ENCODE measurements at regions not wholly inside any gene's neighbourhood (a gene's known extent, or its start where the extent isn't known, plus 50 kb on each side); places are given as distances from the start of the nearest gene placed in this dataset.
"Not testable (repeated sequence)": the region's sequence is repeated elsewhere in the genome, so short reads cannot be mapped to it uniquely, and the experiment has no call there.

DNA sequence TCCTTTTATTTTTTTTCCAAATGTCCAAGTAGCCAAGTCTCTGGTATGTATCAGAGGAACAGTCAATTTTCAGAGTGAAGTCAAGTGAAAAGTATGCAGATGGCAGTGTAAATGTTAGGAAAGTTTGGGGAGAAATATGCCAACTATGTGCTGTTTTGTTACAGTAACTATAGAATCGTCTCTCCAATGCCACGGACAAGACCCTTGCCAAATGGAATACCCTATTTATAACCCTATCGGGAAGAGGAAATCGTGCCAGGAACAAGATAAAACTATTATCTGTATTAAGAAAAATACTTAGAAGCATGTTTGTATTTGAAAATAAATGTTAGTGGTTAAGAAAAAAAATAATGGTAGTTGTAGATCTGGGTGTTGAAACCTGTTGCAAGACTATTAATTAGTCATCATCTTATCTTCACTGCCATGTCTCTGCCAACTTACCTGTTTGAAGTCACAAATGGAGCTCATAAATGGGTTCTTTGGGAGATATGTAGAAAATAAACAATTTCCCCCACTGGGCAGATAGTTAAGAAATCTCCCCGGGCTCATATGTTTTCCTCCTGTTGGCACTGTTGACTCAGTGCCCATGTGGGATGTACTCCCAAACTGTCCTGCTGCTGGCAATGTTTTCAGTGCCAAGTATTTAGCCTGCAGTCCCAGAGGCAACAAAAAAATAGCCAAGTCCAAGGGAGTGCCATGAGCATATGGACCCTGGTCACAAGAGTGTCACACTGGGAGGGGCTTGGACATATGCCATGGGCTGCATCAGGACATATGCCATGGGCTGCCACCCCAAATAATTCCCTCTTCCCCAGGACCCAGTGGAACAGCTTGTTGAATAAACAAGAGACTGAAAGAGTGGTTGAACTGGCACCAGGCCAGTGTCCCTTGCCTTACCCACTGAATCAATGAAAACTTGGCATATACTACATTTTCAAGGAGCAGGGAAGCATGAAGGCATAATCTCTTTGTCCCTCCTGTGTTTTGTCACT, 366.9 kb downstream of the OSR1 start:
- peak in 20 of 56 donors; percentile 1 to 78 (median 10) for DNase-seq

DNA sequence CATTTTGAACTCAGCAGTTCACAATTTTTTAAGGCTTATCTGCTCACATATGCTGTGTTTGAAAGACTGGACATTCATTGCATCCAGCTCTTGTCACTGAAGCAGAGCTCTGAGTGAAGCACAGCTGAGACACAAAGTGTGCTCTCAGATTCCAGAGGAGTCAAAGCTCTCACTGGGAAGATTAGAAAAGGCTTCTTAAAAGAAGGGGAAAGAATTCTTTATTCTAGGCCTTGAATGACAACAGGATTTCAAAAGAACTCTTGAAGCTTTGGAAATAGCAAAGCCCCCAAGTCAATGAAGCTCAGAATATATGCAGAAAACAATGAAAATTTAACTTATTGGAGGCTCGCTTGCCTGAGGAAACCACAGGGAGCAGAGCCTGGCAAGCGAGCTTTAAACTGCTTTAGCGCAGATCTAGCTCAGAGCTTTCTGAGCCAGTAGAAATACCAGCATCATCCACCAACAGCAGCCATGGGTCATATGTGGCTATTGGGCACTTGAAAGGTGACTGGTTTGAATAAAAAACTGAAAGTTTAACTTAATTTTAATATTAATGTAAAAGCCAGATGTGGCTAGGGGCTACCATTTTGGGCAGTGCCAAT, 369.7 kb downstream of the OSR1 start:
- DNase-seq, result no peak

DNA sequence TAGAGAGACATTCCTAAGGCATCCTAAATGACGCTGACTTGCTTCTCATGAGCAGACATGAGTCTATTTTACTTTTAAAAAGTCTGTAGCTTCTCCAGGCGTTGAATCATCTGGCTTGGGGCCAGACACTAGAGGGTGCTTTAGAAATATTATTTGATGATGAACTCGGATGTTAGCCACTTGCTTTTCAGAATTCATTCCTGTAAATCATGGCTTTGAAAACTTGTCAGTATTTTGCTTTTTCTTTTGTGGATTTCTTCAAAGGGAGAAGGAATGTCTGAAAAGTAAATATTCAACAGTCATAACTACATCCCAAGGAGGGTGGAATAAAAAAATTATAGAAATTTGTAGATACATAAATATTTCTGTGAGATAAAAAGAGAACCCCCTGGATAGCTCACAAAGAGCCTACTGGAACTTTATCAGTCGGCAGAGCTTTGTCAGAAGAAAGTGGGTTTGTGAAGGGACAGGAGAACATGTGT, 370.8 kb downstream of the OSR1 start:
- DNase-seq, result peak in 25 of 56 donors; percentile 0 to 76 (median 31)

DNA sequence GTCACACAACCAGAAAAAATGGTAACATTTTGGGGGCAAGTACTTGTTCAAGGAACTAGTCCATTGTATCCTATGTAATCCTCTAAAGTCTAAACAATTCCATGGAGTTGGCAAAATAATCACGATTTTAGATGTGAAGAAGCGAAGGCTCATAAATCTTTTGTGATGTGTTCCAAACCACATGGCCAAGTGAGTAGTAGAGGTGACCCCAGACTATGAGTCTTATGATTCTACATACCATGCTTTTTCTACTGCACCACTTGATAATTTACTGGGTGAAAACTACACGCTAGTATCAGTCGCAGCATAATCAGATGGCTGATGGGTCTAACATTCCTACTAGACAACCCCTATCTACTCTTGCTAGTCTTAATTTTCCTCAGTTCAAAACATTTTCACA, 371.4 kb downstream of the OSR1 start:
- no peak for DNase-seq

DNA sequence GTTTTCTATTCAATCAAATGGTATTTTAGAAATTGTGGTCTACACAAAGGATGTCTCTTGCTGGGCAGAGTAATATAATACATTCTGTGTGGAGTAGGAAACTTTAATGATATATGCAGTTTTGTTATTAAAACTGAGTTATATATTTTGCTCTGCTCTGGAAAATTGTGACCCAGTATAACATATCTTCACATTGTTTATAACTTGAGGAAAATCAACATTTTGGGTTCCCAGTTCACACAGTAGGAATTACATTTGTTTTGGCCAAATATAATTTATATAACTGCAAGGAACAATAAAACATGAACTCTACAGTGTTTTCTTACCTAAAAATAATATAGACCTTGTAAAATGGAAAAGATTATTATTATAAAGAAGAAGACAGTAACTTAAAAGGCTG, 372.4 kb downstream of the OSR1 start:
- DNase-seq, result no peak

DNA sequence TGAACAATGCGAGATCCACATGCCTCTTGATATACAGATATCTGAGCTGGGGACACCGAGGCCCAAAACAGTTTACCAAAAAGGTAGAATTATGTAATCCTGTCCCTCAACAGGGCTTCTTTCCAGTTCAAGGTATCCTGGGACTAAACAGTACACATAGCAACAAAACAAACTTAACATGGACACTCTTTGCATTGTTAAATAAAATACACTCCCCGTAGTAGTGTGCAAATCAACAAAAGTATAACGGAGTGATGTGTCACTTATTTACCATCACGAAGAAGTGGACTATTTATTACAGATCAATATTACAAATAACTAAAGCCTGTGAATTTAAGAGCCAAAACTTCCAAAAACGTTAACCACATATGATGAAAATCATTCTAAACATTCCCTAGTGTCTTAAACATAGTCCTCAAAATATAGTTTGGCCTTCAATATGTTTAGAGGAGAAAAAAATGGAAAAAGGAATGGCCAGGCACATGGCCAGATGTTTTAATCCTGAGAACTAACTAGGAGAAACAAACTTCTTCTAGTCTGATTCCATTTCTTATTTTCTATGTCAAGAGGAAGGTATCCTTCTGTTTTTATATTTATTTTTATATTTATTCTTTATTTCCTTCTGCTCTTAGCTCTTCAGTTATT, 377.5 kb downstream of the OSR1 start:
- DNase-seq, result no peak

DNA sequence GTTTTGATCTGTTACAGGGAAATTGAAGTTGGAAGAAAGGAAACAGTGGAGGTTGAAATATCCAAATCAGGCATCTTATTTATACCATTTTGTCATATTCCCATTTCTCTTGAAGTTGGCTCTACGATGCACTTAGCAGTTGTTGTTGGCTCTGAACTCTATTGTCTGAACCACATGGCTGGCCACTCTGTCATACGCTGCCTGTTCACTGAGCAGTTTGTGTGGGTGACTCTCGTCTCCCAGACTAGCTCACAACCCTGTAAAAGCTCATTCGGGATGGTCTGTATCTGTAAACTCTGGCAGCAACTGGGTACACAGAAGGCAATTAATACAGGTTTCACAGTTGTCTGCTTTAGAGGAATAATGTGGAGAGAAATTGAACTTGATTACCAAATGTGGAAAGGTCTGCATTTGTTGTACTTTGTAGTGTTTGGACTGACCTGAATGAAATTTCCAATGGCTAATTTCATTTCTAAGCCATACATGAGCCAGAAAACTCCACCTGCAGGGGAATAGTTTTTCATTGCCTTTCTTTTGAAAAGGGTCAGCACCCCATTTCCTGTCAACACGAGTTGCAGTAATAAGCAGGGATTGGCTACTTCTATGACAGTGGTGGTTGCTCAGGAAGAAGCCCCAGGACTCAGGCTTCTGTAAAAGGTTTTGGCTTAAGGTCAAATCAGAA, 378.2 kb downstream of the OSR1 start:
- DNase-seq, result no peak

DNA sequence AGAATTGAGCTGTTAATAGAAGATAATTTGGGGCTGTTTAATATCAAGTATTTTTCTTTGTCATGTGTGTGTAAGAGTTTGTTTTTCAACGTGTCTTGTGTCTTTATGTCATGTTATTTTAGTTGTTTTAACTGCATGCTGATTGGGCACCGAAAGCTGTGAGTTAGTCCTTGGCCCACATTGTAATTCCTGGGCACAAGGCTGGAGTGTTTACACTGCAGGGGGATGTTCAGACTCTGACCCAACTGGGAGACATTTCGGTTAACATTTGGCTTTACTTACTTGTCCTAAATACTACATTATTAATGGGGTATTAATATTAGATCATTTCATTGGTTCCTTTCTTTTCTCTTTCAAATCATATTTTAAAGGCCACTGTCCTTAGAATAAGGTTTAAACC, 381.0 kb downstream of the OSR1 start:
- DNase-seq, result no peak

DNA sequence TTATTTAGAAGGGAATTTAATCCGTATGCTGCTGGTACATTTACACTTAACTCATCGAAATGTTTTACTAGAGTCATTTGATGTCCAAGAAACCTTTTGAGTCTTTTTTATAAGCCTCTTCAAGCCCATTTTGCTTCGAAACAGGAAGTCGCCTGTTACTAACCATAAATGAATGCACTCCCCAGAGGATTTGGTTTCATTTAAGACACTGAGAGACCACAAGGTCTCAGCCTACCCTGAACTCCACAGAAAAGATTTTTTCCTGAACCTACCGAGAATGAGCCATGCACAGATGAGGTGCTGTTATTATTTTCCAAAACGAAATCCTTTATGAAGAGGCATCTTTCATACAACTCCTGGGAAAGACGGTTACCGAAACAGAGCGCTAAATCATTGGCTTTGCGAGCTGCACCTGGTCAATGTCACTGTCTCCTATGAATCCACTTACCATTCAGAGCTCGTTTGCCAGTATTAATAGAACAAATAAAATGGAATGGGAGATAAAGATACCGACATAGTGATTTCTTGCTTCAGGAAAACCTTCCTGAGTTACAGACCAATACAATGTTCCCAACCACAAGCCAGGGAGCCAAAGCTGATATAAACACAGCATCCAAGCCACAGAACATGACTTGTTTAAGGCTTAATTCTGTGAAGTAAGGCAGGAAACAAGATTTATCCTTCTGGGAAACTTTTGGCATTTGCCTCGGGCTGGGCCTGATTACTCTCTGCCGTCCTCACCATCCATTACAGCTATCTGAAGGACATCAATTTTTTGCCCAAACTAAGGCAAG, 382.1 kb downstream of the OSR1 start:
- no peak for DNase-seq

DNA sequence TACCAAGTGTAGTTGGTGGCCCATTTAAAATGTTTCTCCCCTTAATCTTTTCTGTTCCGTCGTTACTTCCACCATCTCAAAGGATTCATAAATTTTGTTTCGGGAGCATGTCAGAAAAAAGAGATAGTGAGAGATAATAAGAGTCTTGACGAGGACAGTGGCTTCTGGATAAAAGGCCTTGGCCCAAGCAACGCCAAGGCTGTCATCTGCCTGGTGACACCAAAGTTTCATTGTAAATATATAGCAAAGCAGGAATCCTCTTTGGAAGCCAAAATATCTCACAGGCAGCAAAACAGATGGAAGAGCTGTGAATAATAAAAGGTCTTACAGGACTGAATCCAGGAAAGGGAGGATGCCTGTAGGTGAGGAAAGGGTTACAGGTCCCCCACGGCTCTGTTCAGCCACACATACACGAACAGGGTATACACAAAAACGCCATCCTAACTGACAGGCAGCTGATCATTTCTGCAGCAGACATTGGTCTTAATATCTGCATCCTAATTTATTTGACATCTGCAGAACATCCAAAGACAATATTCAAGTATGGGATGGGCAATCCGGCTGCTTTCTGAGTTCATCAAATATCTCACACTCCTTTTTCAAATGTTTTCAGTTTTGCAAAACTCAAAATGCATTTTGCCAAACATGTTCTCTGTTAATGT, 382.8 kb downstream of the OSR1 start:
- DNase-seq, result no peak

DNA sequence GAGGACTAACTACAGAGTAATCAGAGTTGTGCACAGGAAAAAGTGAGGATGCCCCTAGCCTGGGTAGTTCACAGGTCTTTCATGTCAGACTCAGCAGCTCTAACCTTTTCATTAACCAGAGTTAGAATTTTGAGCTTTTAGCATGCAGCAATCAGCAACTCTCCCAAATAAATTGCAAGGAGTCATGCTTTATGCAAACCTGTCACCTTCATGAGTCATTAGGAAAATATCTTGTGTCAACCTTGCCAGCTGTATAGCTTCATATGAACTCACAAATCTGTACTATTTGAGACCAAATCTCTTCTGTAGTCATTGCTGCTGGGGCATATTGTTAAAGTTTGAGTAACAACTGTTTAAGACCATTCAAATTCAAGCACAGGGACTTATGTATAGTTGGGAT, 382.3 kb upstream of the NT5C1B start:
- no peak for DNase-seq

DNA sequence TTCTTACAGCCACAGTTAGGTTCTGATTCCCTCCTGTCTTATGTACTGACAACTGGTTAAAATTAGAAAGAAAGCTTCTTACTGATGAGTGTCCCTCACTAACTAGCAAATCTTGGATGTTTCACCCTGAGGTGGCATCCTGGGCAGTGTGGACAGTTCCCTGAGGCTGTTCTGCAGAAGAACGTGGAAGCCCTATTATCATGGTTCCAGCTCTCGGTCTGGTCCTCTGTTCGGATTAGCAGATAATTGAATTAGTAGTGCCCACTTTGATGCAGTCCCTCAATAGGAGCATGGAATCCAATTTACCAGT, 381.7 kb upstream of the NT5C1B start:
- DNase-seq, result no peak

DNA sequence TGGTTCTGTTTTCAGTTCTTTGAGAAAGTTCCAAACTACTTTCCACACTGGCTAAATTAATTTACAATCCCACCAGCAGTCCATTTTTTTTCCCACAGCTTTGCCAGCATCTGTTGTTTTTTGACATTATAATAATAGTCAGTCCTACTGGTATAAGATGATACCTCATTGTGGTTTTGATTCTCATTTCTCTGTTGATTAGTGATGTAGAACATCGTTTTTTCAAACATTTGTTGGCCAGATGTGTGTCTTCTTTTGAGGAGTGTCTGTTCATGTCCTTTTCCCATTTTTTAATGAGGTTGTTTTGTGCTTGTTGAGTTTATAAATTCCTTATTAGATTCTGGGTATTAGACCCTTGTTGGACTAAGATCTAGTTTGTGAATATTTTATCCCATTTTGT, 376.8 kb upstream of the NT5C1B start:
- DNase-seq, result no peak

DNA sequence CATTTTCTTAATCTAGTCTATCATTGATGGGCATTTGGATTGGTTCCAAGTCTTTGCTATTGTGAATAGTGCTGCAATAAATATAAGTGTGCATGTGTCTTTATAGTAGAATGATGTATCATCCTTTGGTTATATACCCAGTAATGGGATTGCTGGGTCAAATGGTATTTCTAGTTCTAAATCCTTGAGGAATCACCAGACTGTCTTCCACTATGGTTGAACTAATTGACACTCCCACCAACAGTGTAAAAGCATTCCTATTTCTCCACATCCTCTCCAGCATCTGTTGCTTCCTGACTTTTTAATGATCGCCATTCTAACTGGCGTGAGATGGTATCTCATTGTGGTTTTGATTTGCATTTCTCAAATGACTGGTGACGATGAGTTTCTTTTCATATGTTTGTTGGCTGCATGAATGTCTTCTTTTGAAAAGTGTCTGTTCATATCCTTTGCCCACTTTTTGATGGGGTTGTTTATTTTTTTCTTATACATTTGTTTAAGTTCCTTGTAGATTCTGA, 374.4 kb upstream of the NT5C1B start:
- not testable (repeated sequence) for DNase-seq

DNA sequence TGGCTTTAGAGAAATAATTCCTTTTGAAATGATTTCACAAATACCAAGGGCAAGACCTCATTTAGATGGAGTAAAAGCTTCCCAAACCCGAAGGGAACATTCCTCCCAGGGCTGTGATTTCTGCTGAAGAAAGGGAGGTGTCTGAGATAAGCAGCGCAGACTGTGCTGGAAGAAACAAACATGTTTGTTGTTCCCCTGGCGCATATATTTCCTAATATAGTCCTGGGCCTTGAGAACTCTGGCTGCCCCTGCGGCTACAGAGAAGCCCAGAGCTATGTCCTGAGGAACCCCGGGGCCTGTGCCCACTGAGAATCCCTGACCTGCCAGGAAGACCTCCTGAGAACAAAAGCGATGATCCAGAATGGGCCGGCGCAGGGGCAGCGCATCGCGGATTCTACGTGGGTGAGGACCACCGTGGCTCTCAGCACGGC, 372.6 kb upstream of the NT5C1B start:
- DNase-seq, result no peak

DNA sequence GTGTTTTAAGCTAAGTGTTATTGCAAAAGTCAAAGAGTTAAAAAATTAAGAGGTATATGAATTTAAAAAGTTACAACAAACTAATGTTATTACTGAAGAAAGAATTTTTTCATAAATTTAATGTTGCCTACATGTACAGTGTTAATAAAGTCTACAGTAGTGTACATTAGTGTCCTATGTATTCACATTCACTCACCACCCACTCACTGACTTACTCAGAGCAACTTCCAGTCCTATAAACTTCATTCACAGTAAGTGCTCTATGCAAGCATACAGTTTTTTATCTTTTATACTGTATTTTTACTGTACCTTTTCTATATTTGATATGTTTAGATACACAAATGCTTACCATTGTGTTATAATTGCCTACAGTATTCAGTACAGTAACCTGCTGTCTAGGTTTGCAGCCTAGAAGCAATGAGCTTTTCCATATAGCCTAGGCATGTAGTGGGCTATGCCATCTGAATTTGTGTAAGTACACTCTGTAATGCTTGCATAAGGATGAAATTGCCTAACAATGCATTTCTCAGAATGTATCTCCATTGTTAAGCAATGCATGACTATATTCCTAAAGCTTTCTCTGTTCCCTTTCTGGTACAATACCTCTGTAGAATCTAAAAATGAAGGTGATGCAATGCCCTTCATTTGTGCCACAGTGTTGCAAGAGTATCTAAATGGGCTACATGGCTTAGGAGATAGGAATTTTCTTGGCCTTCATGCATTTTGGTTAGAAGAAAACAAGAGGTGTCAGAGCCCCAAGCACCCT, 370.8 kb upstream of the NT5C1B start:
- no peak for DNase-seq

DNA sequence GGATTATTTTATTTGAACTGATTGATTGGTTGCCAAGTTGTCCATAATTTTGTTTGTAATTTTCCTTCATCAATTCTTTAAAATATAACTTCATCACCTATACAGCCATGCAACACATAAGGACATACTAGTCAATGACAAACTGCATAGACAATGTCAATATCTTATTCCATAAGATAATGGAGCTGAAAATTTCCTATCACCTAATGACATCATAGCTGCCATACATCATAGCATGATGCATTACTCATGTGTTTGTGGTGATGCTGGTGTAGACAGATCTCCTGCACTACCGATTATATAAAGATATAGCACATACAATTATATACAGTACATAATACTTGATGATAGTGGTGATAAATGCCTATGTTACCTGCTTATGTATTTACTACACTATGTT, 369.8 kb upstream of the NT5C1B start:
- DNase-seq, result no peak

DNA sequence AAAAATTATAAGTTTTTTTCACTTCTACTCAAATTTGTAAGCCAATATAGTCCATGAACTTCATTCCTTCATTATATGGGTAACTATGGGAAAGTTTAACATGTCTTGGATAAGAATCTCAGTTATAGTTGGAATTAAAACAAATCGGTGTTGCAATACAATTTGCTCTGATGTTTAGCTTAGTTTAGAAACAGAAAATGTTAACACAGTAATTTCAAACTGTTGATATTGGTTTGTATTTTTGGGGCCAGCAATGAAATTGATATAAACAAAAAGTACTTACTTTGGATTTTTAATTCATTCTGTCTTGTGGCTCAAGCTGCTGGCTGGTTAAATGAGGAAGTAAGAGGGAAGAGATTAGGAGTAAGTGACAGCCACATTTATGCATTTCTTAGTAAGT, 368.5 kb upstream of the NT5C1B start:
- DNase-seq, result no peak

DNA sequence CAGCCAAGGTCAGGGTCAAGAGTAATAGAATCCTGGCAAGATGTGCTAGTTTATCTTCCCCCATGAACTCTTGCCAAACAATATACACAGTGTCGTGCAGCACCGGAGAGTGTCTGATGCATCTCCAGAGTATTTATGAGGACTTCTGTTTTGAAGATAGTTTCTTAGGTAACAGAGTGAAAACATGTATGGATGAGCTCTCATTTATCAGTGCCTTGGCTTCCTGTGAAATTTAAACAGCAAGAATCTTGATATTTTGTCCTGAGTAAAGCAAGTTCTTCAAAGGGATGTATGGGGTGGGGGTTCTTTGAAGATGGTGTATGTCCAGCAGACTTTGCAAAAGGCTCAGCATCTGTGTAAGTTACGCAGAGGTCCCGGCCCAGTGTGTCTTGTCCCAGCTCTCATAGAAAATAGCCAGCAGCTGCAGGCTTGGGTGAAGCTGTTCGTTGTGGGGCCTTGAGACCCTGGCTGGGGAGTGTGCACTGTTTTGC, 361.0 kb upstream of the NT5C1B start:
- DNase-seq, result no peak

Measured in nucleus accumbens (tissue), 56 donors.